Right lobe of liver (tissue), 4 donors: ENCODE measurements at regions not wholly inside any gene's neighbourhood (a gene's known extent, or its start where the extent isn't known, plus 50 kb on each side); places are given as distances from the start of the nearest gene placed in this dataset.

ENCODE experiments used
- POLR2A ChIP-seq: fragments of 450-650 bp; IDR thresholded peaks from one replicate; pipeline ENCODE4 v1.6.1; 2017; ENCODE audit warnings: antibody characterized with exemption, mild to moderate bottlenecking
- TF ChIP-seq, protein P1 (sequence below), 4 donors: fragments of 200-600 bp in 3 of 4; fragments of 450-650 bp in 1 of 4; IDR thresholded peaks; one replicate each; pipeline versions ENCODE4 v1.5.1 to v1.8.0; 2016 to 2022; ENCODE audit warnings: antibody characterized with exemption in 4 of 4, mild to moderate bottlenecking in 2 of 4
- donor health status: DM: no; HTN: no; CAD: no.
- donor health status: DM: no; HTN: no; CAD: no.
- donor health status: DM: no; HTN: yes; CAD: no.

DNA sequence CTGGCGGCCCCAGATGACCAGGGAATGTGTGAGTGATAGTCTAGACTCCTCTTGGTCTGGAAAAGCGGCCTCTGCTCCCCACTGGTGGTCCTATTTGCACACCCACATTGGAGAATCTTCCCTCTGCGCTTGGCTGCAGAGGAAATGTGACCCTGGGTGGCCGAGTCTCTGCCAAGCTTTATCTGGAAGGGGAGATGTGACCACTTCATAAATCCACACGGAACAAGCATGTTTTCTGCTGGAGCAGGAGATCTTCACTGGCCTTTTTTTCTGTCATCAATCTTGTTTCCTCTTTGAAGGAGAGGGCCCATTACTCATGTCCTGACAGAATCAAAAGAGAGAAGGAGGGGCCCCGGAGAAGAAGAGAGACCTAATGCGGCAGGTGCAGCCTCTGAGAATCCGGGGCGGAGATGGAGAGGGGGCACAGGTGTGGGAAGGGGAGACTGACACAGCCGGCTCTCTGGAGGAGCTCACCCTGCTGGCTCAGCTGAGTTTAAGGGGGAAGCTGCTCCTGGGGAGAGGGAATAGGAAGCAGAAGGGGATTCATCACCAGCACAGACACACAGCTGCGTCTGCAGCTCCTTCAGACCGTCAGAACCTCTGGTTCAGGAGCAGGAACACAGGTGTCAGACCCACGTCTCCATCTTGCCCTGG is 116.3 kb downstream of the SOX9 start:
- TF ChIP-seq, protein P1, sequence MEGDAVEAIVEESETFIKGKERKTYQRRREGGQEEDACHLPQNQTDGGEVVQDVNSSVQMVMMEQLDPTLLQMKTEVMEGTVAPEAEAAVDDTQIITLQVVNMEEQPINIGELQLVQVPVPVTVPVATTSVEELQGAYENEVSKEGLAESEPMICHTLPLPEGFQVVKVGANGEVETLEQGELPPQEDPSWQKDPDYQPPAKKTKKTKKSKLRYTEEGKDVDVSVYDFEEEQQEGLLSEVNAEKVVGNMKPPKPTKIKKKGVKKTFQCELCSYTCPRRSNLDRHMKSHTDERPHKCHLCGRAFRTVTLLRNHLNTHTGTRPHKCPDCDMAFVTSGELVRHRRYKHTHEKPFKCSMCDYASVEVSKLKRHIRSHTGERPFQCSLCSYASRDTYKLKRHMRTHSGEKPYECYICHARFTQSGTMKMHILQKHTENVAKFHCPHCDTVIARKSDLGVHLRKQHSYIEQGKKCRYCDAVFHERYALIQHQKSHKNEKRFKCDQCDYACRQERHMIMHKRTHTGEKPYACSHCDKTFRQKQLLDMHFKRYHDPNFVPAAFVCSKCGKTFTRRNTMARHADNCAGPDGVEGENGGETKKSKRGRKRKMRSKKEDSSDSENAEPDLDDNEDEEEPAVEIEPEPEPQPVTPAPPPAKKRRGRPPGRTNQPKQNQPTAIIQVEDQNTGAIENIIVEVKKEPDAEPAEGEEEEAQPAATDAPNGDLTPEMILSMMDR (IDR thresholded peaks at IDR 0.05): no peak
- TF ChIP-seq POLR2A: no peak
